Activated CD4-positive, alpha-beta T cell treated with anti-CD3 and anti-CD28 coated beads, Interleukin-2, amount 50 U/mL, for 4 hours (primary cell): ENCODE measurements at regions not wholly inside any gene's neighbourhood (a gene's known extent, or its start where the extent isn't known, plus 50 kb on each side); places are given as distances from the start of the nearest gene placed in this dataset.
A peak's percentile ranks its signal among the peaks of the same experiment; 100 is the strongest.
"Not testable (repeated sequence)": the region's sequence is repeated elsewhere in the genome, so short reads cannot be mapped to it uniquely, and the experiment has no call there.

Experiments used
- DNase-seq, 2 experiments: peaks; one replicate each; pipeline ENCODE4 v3.0.0-alpha.2; 2020

GRCh38 chr5:174828804-174829510 lies 104.6 kb downstream of the MSX2 start:
- DNase-seq: no peak

GRCh38 chr5:174827558-174827957 lies 103.2 kb downstream of the MSX2 start:
- DNase-seq: no peak

- DNase-seq: no peak
These were observed 101.2 kb downstream of the MSX2 start for GRCh38 chr5:174825587-174825986.

- DNase-seq: no peak
These were observed 94.0 kb downstream of the MSX2 start for GRCh38 chr5:174818430-174818829.

- no peak for DNase-seq
These were observed 93.2 kb downstream of the MSX2 start for GRCh38 chr5:174817610-174818009.

- DNase-seq: no peak
These were observed 92.5 kb downstream of the MSX2 start for GRCh38 chr5:174816858-174817257.

- no peak for DNase-seq
These were observed 87.1 kb downstream of the MSX2 start for GRCh38 chr5:174811438-174811837.

- no peak for DNase-seq
These were observed 86.4 kb downstream of the MSX2 start for GRCh38 chr5:174810796-174811195.

- no peak for DNase-seq
These were observed 83.1 kb downstream of the MSX2 start for GRCh38 chr5:174807471-174807870.

GRCh38 chr5:174806729-174807128 lies 82.3 kb downstream of the MSX2 start:
- DNase-seq: no peak

GRCh38 chr5:174801798-174802197 lies 77.4 kb downstream of the MSX2 start:
- DNase-seq: no peak

GRCh38 chr5:174800435-174800834 lies 76.1 kb downstream of the MSX2 start:
- no peak for DNase-seq

- no peak for DNase-seq
These were observed 74.7 kb downstream of the MSX2 start for GRCh38 chr5:174799121-174799520.

- no peak for DNase-seq
These were observed 74.2 kb downstream of the MSX2 start for GRCh38 chr5:174798551-174798951.

GRCh38 chr5:174796711-174797192 lies 72.4 kb downstream of the MSX2 start:
- DNase-seq: no peak

GRCh38 chr5:174794931-174795672 lies 70.7 kb downstream of the MSX2 start:
- DNase-seq: no peak

GRCh38 chr5:174793684-174794328 lies 69.4 kb downstream of the MSX2 start:
- DNase-seq: peak; percentile 10 to 12

GRCh38 chr5:174793076-174793475 lies 68.7 kb downstream of the MSX2 start:
- DNase-seq: no peak

- DNase-seq: not testable (repeated sequence)
These were observed 67.9 kb downstream of the MSX2 start for GRCh38 chr5:174792265-174792664.

- DNase-seq: no peak
These were observed 66.5 kb downstream of the MSX2 start for GRCh38 chr5:174790906-174791305.

- DNase-seq: no peak
These were observed 65.2 kb downstream of the MSX2 start for GRCh38 chr5:174789596-174789995.

GRCh38 chr5:174785120-174785680 lies 60.8 kb downstream of the MSX2 start:
- DNase-seq: no peak
